ENCODE measurements at regions not wholly inside any gene's neighbourhood (a gene's known extent, or its start where the extent isn't known, plus 50 kb on each side); places are given as distances from the start of the nearest gene placed in this dataset.

- peaks cover 0 to 9% (median 2%) of the 10 kb centered on the region in 4 donors for H3K4me1 ChIP-seq
- 58 to 74% (median 66%) methylated on average over 5 of the region's 5 CpGs for whole genome bisulfite sequencing, 5 donors
- H3K27ac ChIP-seq: peak overlapping the region; percentile 46 to 82 (median 57)
- peak; percentile 34 to 57 for DNase-seq
- H3K36me3 ChIP-seq: no peaks in the 10 kb centered on the region
- no peaks in the 10 kb centered on the region for H3K9me3 ChIP-seq
- H3K27me3 ChIP-seq: no peaks in the 10 kb centered on the region
- no peak overlapping the region for H3K4me3 ChIP-seq
- TF ChIP-seq CTCF (IDR thresholded peaks at IDR 0.05): no peak
- no peak for TF ChIP-seq POLR2A (IDR thresholded peaks at IDR 0.05)
- no peak for TF ChIP-seq POLR2AphosphoS5 (IDR thresholded peaks at IDR 0.05)
- intact Hi-C loops (cut with DNase I; ENCODE audit: low total_unique reads): loop anchor here (10.0 kb wide), 1 partner anchor 764 kb away; no protein-coding TSS in a partner anchor
These were observed 210.5 kb upstream of the GATA6 start for GRCh38 chr18:21958707-21959450.

GRCh38 chr18:21960189-21960588, 209.2 kb upstream of the GATA6 start:
- Histone ChIP-seq H3K27ac (no peak overlapping the region), H3K36me3 (no peaks in the 10 kb centered on the region), H3K4me3 (no peak overlapping the region), H3K4me1 (peaks cover 0 to 9% (median 2%) of the 10 kb centered on the region in 4 donors), H3K9me3 (no peaks in the 10 kb centered on the region), H3K27me3 (no peaks in the 10 kb centered on the region)
- DNase-seq: peak in 1 of 2 donors; percentile 56
- TF ChIP-seq CTCF (IDR thresholded peaks at IDR 0.05) (no peak), POLR2A (IDR thresholded peaks at IDR 0.05) (no peak), EP300 (IDR thresholded peaks at IDR 0.05) (no peak), POLR2AphosphoS5 (IDR thresholded peaks at IDR 0.05) (no peak)
- intact Hi-C loops (cut with DNase I; ENCODE audit: low total_unique reads): no loop called here
- WGBS, 5 donors: 33 to 53% (median 34%) methylated on average over 8 of the region's 8 CpGs

- Histone ChIP-seq H3K27me3 (no peaks in the 10 kb centered on the region), H3K9me3 (no peaks in the 10 kb centered on the region), H3K36me3 (no peaks in the 10 kb centered on the region), H3K4me3 (no peak overlapping the region), H3K4me1 (peaks cover 0 to 14% (median 11%) of the 10 kb centered on the region in 4 donors), H3K27ac (no peak overlapping the region)
- DNase-seq: no peak
- 77 to 94% (median 85%) methylated on average over 5 of the region's 5 CpGs for WGBS, 5 donors
- TF ChIP-seq POLR2A (IDR thresholded peaks at IDR 0.05): no peak
- TF ChIP-seq CTCF (IDR thresholded peaks at IDR 0.05): no peak
- no peak for TF ChIP-seq POLR2AphosphoS5 (IDR thresholded peaks at IDR 0.05)
- no peak for TF ChIP-seq EP300 (IDR thresholded peaks at IDR 0.05)
- intact Hi-C loops (cut with DNase I; ENCODE audit: low total_unique reads): no loop called here
These were observed 206.1 kb upstream of the GATA6 start for GRCh38 chr18:21963336-21963735.

- Histone ChIP-seq H3K9me3 (no peaks in the 10 kb centered on the region), H3K27me3 (no peaks in the 10 kb centered on the region), H3K4me1 (peaks cover 0 to 20% (median 10%) of the 10 kb centered on the region in 4 donors), H3K27ac (peak overlapping the region in 4 of 5 donors; percentile 26 to 59 (median 45)), H3K36me3 (no peaks in the 10 kb centered on the region), H3K4me3 (no peak overlapping the region)
- WGBS, 5 donors: 33 to 66% (median 48%) methylated on average over 4 of the region's 4 CpGs
- DNase-seq: peak in 1 of 2 donors; percentile 86
- peak in 1 of 3 donors; percentile 72 for TF ChIP-seq POLR2AphosphoS5 (IDR thresholded peaks at IDR 0.05)
- no peak for TF ChIP-seq POLR2A (IDR thresholded peaks at IDR 0.05)
- no peak for TF ChIP-seq CTCF (IDR thresholded peaks at IDR 0.05)
- TF ChIP-seq EP300 (IDR thresholded peaks at IDR 0.05): no peak
- intact Hi-C loops (cut with DNase I; ENCODE audit: low total_unique reads): no loop called here
These were observed 201.1 kb upstream of the GATA6 start for GRCh38 chr18:21968338-21968737.

Measured in stomach (tissue), 8 donors.